ENCODE measurements at regions not wholly inside any gene's neighbourhood (a gene's known extent, or its start where the extent isn't known, plus 50 kb on each side); places are given as distances from the start of the nearest gene placed in this dataset.
"Not testable (repeated sequence)": the region's sequence is repeated elsewhere in the genome, so short reads cannot be mapped to it uniquely, and the experiment has no call there.

DNA sequence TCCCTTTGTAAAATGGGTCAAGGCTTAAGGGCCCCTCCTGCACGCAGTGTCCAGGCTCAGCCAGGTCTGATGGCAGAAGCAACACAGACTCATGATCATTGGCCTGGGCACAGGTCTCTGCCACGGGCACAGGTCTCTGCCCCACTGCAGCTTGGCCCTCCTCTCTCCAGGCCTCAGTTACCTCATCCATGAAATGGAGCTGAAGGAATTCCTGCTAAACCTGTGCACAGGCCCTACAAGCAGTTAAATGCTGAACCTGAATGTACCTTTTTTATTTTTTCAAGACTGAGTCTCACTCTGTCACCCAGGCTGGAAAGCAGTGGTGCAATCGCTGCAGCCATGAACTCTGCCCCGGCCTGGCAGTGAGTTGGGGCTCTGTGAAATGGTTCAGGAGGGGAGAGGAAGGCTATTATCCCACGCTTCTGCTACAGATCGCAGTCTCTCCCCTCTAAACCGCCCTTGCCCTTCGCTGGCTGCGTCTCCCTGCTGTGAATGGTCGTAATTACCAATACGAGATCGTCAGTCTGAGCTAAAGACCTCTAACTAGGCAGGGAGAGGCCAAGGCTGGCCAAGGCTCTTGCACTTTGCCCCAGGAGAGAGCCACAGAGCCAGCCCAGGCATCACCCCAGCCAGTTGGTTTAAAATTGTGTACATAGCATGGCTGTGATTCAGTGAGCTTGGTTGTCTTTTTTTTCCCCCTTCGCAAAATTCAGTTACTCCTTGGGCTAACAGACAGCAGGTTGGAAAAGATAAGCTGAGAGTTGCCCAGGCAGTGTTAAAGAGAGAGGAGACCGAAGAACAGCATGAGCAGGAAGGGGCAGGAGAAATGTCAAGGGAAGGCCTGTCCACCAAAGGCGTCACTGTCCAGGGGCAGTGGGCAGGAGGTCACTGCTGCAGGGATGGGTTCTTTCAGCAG lies 93.0 kb upstream of the KCTD7 start:
- no peak for DNase-seq (ENCODE audit: low read depth)

DNA sequence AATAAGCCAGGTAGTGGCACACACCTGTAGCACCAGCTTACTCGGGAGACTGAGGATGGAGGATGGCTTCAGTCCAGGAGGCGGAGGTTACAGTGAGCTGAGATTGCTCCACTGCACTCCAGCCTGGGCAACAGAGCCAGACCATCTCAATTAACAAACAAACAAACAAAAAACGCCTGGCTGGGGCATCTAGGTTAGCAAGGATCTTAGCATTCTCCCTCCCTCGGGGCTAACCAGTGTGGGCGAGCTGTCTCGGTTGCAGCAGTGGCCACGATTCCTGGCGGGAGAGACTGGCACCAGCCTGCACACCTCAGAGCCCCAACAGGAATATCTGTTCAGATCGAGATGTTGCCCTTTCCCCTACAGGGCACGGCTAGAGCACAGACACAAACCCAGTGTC lies 91.3 kb upstream of the KCTD7 start:
- no peak for DNase-seq (ENCODE audit: low read depth)

DNA sequence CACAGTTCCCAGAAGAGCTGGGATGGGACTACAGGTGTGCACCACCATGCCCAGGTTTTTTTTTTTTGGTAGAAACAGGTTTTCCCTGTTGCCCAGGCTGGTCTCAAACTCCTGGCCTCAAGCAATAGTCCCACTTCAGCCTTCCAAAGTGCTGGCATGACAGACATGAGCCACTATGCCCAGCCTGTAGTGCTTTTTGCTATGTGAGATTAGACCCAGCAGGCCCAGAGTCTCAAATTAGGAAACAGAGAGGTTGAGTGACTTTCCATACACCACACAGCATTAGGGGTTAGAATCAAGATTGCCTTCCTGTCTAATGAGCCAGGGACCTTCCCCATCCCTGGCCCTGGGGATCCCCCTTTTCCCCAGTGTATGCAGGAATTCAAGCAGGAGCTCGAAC lies 90.8 kb upstream of the KCTD7 start:
- no peak for DNase-seq (ENCODE audit: low read depth)

DNA sequence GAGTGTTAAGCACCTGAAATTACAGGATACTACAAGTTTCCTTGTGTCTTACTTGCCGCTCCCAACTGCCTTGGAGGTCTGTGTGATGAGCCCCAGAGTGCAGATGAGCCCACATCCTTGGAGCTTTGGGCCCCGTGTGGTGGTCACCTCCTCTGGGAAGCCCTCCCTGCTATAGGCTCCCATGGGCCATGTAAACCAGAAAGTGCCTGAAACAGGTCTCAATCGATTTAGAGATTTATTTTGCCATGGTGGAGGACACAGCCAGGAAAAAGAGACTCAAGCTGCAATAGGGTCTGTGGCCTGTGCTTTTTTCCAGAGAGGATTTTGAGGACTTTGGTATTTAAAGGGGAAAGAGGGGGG lies 89.4 kb upstream of the KCTD7 start:
- no peak for DNase-seq (ENCODE audit: low read depth)

DNA sequence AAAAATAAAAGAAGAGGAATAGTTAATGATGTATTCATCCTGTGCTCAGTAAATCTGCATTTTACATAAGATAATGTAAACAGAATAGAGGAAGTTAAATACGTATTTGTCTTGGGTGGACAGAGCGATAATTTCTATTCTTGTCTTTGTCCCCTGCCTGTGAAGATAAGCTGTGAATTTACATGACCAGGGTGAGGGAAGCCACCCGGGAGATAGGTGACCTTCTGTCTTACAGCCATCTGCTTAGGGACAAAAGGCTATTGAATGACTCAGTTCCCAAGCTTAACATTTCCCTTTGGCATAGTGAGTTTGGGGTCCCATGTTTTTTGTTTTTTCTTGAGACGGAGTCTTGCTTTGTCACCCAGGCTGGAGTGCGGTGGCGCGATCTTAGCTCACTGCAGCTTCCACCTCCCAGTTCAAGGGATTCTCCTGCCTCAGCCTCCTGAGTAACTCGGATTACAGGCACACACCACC lies 88.7 kb upstream of the KCTD7 start:
- DNase-seq (ENCODE audit: low read depth), result no peak

DNA sequence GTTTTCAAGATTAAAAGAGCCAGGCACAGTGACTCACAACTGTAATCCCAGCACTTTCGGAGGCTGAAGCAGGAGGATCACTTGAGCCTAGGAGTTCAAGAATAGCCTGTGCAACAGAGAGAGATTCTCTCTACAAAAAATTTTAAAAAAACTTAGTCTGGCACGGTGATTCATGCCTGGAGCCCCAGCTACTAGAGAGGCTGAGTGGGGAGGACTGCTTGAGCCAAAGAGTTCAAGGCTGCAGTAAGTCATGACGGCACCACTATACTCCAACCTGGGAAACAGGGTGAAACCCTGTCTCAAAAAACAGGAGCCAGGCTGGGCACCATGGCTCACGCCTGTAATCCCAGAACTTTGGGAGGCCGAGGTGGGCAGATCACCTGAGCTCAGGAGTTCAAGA lies 86.6 kb upstream of the KCTD7 start:
- peak; percentile 15 for DNase-seq (ENCODE audit: low read depth)

DNA sequence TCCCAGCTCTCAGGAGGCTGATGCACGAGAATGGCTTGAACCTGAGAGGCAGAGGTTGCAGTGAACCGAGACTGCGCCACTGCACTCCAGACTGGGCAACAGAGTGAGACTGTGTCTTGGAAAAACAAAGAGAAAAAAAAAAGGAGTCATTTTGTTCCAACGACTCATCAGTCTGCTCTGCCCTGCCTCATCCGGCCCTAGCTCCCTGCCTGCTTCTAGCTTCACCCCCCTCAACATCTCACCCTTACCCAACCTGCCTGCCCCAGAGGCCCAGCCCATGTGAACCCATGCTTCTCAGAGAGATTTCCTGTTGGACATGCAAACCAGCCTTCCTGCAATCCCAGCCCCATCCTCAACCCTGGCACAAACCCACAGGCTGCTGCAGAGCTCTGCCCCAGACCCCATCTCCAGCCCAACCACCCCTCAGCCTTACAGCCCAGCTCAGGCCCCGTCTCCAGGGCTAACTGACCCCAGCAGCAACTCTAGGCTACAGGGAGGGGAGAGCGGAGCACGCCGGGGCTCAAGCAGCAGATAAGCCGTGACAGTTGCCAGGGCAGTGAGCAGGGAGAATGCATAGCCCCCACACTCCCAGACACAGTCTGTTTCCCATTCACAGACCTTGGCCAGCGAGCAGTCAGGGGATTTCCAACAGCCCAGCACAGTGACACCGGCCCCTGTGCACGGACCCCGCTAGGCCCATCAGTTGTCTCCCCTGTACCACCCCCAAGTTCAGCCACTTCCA lies 86.0 kb upstream of the KCTD7 start:
- peak; percentile 63 for DNase-seq (ENCODE audit: low read depth)

DNA sequence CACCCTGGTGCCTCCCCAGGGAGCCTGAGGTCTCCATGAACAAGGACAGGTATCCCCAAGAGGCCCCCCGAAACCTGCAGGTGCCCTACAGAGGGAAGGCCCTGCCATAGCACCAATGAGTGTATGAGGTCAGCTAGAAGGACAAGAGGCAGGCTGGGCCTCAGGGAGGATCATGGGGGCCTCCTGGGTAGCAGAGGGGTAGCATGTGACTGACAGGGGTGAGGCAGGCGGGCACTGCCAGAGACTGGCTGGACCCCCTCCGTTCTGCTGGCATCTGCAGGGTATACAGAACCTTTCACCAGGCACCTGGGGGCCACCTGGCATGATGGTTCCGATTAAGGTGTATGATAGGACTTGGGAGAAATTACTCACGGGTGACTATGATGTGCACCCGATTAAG lies 79.2 kb upstream of the KCTD7 start:
- no peak for DNase-seq (ENCODE audit: low read depth)

DNA sequence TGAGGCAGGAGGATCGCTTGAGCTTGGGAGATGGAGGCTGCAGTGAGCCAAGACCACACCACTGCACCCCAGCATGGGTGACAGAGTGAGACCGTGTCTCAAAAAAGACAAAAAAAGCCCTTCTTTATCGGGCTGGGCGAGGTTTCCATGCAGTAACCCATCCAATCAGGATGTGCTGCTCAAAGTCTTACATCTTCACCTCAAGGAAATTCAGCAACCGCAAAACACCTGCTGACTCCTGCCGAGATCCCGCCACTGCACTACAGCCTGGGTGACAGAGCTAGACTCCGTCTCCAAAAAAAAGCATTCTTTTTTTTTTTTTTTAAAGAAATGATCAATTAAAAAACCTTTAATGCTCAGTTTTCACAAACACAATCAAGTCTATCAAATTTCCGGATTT lies 75.7 kb upstream of the KCTD7 start:
- DNase-seq (ENCODE audit: low read depth), result no peak

DNA sequence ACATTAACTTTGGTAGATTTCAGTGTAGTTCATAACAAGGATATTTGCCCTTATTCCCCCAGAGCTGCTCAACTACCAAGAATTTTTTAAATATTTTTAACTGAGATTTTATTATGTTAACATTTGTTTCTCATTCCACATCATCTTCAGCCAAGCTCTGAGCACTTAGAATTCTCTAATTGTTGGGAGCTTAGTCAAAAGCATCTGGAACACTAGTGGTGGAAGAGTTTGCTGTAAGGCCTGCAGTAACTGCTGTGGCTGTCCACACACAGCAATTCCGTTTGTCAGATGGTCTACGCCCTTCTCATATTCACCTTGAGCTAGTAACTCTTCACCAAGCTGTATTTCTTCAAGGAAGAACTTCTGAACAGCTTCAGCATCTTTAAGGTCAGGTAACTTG lies 75.0 kb upstream of the KCTD7 start:
- not testable (repeated sequence) for DNase-seq (ENCODE audit: low read depth)

DNA sequence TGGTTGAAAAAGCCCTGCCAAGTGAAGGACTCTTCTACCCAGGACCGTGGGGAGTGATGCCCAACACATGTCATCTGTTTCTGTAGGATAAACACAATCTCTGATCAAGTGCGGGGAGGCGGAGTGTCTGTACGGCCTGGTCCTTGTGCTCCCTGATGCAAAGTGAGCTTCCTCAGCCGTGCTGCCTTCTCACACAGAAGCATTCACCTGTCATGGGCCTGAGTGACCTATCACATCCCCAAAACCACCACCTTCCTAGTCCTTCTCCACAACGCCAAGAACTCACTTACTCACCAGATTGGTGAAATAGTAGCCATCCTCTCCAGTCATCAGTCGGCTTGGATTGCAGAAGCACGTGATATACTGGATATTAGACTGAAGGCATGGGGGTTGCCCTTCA lies 74.4 kb upstream of the KCTD7 start:
- not testable (repeated sequence) for DNase-seq (ENCODE audit: low read depth)

DNA sequence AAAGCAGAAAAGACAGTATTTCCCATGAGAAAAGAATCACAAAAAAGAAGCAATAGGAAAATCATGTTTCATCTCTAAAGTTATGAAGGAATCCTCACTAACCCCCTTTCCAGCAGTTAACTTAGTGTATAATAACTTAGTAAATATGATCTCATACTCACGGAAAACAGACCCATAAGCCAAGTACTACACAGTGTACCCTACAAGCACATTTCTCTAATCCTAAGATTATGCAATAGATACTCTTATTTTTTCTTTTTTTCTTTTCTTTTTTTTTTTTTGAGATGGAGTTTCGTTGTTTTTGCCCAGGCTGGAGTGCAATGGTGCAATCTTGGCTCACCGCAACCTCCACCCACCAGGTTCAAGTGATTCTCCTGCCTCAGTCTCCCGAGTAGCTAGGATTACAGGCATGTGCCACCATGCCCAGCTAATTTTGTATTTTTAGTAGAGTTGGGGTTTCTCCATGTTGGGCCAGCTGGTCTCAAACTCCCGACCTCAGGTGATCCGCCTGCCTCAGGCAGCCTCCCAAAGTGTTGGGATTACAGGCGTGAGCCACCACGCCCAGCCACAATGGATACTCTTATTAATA lies 73.7 kb upstream of the KCTD7 start:
- DNase-seq (ENCODE audit: low read depth), result not testable (repeated sequence)

DNA sequence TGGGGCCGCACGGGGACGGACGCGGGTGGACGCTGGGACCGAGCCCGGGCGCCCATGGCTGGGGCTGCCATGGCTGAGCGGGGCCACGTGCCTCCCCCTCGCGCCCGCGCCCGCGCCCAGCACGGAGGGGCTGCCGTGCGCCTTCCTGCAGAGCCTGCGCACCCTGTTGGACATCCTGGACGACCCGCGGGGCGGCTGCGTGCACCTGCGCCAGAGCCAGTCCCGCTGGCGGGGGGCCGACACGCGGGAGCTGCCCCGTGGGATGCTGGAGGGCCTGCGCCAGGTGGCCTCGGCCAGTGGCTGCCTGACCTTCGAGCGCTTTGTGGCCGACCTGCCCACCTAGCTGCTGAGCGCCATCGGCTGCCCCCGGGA lies 72.5 kb upstream of the KCTD7 start:
- DNase-seq (ENCODE audit: low read depth), result no peak

DNA sequence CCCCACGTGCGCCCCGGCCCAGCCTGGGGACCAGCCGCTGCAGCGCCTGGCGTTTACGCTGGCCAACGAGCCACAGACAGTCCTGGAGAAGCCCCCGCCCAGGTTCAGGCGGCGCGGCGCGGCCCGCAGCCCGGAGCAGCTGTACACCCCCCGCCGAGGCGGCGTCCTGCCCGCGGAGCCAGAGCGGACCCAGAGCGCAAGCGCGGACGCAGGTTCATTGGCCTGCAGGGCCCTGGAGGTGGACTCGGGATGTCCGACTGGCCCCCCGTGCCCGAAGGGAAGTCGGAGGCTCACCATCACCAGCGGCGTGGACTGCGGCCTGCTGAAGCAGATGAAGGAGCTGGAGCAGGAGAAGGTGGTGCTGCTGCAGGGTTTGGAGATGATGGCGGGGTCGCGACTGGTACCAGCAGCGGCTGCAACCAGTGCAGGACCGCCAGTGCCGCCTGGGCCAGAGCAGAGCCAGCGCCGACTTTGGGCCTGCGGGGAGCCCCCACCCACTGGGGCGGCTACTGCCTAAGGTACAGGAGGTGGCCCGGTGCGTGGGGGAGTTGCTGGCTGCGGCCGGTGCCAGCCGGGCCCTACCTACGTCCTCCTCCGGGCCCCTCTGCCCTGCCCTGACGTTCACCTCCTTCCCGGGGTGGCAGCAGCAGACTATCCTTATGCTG lies 72.0 kb upstream of the KCTD7 start:
- DNase-seq (ENCODE audit: low read depth), result no peak

DNA sequence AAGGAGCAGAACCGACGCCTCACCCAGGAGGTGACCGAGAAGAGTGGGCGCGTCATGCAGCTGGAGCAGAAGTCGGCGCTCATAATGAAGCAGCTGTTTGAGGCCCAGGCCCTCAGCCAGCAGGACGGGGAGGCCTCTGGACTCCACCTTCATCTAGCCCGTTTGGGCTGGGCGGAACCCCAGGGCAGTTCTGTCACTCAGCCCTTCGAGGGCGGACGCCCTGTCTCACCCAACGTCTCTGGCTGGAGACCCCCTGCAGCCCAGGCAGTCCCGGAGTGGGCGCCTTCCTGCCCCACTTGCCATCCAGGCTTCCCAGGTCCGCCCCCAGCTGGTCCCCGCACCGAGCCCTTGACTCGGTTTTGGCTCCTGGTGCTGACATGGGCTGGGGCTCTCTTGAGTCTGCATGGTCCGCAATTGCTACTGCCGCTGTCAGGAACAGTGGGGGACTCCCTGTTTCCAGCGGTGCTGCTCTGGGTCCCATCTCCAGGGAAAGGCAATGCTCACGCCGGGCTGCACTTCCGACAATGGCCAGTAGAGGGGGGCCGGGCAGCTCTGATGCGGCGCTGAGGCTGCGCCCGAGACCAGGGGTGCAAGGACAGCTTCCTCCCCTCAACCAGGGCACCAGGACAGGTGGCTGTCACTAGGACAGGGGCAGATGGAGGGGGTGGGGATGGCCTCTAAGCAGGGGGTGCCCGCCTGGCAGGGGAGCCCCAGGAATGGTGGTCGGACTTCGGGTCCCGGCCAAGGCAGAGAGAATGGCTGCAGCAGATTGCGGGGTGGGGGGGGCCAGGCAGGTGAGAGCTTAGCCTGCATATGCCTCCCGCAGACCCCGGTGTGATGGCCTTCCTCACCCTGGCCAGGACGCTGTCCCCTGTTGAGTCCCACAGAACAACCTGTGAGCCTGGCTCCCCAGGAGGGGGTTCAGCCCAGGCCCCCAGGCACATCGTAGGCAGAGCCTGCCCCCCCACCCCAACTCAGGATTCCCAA lies 71.2 kb upstream of the KCTD7 start:
- peak; percentile 35 for DNase-seq (ENCODE audit: low read depth)

DNA sequence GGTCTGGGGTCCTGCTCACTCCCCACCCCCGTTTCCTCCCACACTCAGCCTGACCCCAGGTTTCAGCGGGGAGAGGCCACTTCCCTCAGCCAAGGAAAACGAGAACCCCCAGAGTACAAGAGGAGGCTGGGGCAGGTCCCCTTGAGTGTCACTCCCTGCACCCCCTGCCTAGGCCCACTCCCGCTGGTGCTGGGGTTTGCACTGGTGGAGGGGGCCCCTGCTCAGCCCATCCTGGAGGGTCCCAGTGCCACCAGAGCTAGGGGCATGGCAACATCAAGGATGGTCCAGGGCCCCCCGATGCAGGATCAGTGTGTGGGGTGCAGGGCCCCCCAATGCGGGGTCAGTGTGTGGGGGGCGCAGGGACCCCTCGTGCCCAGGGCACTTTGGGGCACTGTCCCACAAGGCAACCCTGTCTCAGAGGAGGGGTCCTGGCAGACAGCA lies 70.5 kb upstream of the KCTD7 start:
- no peak for DNase-seq (ENCODE audit: low read depth)

DNA sequence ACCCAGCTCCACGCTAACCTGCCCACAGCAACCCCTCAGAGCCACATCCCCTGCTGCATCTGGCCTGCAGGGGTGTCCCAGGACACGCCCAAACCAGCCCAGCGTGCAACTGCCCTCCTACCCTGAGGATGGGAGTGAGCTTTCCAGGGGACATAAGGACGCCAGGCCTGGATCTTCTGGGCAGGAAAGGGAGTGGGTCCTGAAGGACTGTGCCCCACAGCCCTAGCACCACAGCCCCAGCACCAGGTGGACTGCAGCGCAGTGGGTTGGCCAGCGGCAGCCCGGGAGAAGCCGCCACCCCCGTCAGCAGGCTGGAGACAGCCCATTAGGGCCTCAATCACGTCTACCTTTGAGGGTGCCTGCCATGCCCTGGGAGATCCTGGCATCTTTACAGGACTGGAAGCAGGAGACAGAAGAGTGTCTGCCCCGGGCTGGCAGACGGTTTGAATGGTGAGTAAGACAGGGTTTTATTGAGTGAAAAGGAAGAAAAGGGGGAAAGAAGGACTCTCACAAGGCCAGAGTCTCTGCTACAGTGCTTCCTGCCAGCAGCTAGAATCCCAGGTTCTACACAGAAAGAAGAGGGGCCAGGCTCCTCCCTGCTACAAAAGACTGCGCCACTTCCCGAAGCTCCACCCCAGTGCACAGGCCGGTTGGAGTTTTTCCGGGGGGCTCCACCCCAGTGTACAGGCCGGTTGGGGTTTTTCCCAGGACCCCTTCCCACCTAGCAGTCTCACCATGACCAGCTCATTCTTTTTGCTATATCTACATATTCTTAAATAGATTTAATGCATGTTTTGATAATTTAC lies 69.8 kb upstream of the KCTD7 start:
- DNase-seq (ENCODE audit: low read depth), result peak; percentile 14

DNA sequence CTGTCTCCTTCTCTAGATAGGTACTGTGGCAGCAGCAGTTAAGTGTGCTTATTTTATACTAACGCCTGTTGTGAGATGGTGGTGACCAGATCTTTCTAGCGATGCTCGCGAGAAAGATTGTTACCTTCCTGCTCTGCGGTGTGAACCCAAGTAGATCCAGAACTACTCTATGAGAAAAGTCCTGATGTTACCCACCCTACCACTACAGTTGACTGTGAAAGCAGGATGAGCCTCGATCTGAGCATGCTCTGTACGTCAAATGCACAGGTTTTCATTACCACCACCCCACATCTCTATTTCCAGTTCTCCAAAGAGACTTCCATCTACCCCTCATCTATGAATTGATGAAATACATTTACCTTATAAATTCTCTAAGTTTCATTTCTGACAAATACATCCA lies 64.6 kb upstream of the KCTD7 start:
- DNase-seq (ENCODE audit: low read depth), result no peak

DNA sequence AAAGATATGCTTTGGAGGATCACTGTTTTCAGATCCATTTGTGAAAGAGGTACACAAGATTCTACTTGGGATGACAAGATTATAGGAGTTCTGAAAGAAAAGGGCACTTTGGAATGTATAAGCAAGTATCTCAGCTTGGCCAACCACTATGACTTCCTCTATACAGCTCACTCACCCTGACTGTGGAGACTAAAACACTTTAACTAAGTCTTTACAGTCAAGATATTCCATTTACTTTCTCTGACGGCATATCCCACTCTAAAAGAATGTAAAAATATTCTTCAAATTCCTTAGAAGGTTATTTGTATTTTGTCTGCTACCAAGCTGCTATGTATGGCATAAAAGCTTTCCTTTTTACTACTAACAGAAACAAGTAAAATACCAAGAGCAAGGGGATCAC lies 58.5 kb upstream of the KCTD7 start:
- DNase-seq (ENCODE audit: low read depth), result not testable (repeated sequence)

DNA sequence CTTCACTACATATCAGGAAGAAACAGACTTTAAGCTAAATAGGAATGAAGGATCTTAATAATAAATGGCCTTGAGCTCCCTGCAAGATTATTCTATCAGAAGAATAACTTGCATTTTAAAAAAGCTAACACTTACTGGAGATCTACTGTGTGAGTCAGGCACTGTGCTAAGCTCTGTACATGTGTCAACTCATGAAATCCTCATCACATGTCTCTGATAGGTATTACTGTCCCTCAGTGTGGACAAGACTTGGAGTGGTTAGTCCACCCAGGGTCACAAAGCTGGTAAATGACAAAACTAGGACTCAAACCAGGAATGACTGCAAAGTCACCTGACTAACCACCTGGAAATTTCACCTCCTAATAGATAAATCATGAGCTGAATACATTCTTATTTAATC lies 57.1 kb upstream of the KCTD7 start:
- no peak for DNase-seq (ENCODE audit: low read depth)

Measured in HT1080 (cell line).